Breast epithelium (tissue), 3 donors: ENCODE measurements at regions not wholly inside any gene's neighbourhood (a gene's known extent, or its start where the extent isn't known, plus 50 kb on each side); places are given as distances from the start of the nearest gene placed in this dataset.

Source experiments
- CTCF ChIP-seq, 3 donors: fragments of 450-650 bp; IDR thresholded peaks; one replicate each; pipeline ENCODE4 v1.5.1; 2016 to 2017; ENCODE audit warnings: antibody characterized with exemption in 3 of 3, mild to moderate bottlenecking in 3 of 3, moderate library complexity in 3 of 3
- POLR2A ChIP-seq: fragments of 450-650 bp; IDR thresholded peaks from one replicate; pipeline ENCODE4 v1.6.1; 2016; ENCODE audit warnings: antibody characterized with exemption, mild to moderate bottlenecking, moderate library complexity

- TF ChIP-seq CTCF (IDR thresholded peaks at IDR 0.05) (no peak), POLR2A (no peak)
Observed at GRCh38 chr16:86306811-86307513, 203.4 kb upstream of the FOXF1 start.
